K562 (cell line): ENCODE measurements at regions not wholly inside any gene's neighbourhood (a gene's known extent, or its start where the extent isn't known, plus 50 kb on each side); places are given as distances from the start of the nearest gene placed in this dataset.

Experiments
- BRF1 ChIP-seq: IDR thresholded peaks from 3 replicates; pipeline ENCODE4 v1.6.1; 2011; ENCODE audit warnings: borderline replicate concordance, mild to moderate bottlenecking; ENCODE audit not compliant: insufficient read length; ENCODE audit errors: extremely low read depth
- CBFA2T2 ChIP-seq: fragments of 450-650 bp; conservative IDR thresholded peaks from 2 replicates; pipeline ENCODE4 v1.6.1; 2017; ENCODE audit warnings: mild to moderate bottlenecking
- CTCF ChIP-seq, 3 experiments: IDR thresholded peaks in 2 of 3; conservative IDR thresholded peaks in 1 of 3; 2 replicates each; pipeline ENCODE4 v1.5.1; 2011 to 2012; ENCODE audit warnings: low read length in 3 of 3, mild to moderate bottlenecking in 3 of 3, control low read depth in 2 of 3, improper control_type of control experiment in 1 of 3, inconsistent platforms in 1 of 3, low read depth in 1 of 3, mixed read lengths in 1 of 3, moderate library complexity in 1 of 3; ENCODE audit not compliant: insufficient read depth in 2 of 3
- DMBX1 ChIP-seq: fragments of 250-450 bp; sonication (Bioruptor Pico); IDR thresholded peaks from 2 replicates; pipeline ENCODE4 v1.8.0; 2022; ENCODE audit warnings: inconsistent platforms, mild to moderate bottlenecking, moderate library complexity, borderline replicate concordance
- EP300 ChIP-seq: IDR thresholded peaks from 2 replicates; pipeline ENCODE4 v1.6.1; 2012; ENCODE audit warnings: low read length, improper control_type of control experiment
- FOXP1 ChIP-seq: sonication (generic); formaldehyde crosslinking; IDR thresholded peaks from 2 replicates; pipeline ENCODE4 v1.8.0; 2022; ENCODE audit warnings: mild to moderate bottlenecking, missing genetic modification reagents
- KDM4B ChIP-seq, 2 experiments: fragments of 450-650 bp in 1 of 2; sonication (generic) in 1 of 2; IDR thresholded peaks; 2 replicates each; pipeline ENCODE4 v1.6.1; 2016 to 2017; ENCODE audit warnings: borderline replicate concordance in 2 of 2, antibody characterized with exemption in 1 of 2, low read depth in 1 of 2, mild to moderate bottlenecking in 1 of 2
- MTA2 ChIP-seq: fragments of 450-650 bp; IDR thresholded peaks from 2 replicates; pipeline ENCODE4 v1.6.1; 2016; ENCODE audit warnings: low read depth

DNA sequence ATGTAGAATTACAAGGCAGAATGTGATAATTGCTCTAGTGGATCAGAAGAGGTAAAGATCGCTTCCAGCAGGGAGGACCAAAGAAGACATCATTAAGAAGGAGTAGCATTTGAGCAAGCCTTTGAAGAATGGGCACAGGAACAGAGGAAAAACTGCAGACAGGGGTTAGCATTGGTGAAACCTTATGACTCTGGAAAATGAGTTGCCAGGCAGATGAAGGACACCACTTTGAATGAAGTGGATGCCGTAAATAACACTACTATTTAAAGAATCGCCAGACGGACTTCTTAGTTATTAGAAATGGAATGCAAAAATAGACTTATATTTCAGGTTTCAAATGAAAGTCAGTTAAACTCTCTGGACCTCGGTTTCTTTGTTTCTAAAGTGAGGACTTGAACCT, 727.7 kb downstream of the USP25 start:
- TF ChIP-seq DMBX1 (CRISPR knock-in tag) (no peak), KDM4B (IDR thresholded peaks at IDR 0.05; ENCODE audit: borderline replicate concordance in 2 of 2, low read depth in 1 of 2) (no peak), EP300 (no peak), CTCF (IDR thresholded peaks at IDR 0.05 in 2 of 3, conservative IDR thresholded peaks at IDR 0.05 in 1 of 3; ENCODE audit: insufficient read depth in 2 of 3, low read depth in 1 of 3, low read length in 3 of 3) (no peak), CBFA2T2 (no peak), MTA2 (no peak), BRF1 (no peak), FOXP1 (CRISPR knock-in tag) (no peak)
